ENCODE measurements at regions not wholly inside any gene's neighbourhood (a gene's known extent, or its start where the extent isn't known, plus 50 kb on each side); places are given as distances from the start of the nearest gene placed in this dataset.
"Not testable (repeated sequence)": the region's sequence is repeated elsewhere in the genome, so short reads cannot be mapped to it uniquely, and the experiment has no call there.

DNA sequence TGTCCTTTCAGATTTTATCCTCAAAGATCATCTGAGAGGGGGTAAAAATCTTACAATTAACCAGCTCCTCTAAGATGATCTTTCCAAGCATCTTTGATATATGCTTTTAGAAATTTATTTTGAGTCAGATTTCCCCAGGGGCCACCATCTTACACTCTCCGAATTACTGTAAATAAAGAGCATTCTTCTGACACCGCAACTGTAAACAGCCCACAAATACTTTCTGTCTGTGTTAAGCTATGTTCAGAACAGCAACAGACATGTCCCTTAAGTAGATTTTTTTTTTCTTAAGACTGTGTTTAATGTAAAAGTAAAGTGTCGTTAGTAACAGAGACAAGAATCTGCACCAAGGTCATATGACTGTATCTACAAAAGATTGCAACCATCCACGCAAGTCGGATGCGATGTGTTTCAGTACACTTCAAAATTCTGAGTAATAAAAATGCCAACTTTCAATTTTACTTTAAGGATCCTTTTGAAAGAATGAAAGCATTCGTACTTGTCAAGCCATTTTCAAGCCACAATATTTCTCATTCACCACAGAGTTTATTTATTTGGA lies 159.0 kb upstream of the KCNH8 start:
- intact Hi-C loops (cut with DNase I), result no loop called here
- no peak for DNase-seq (ENCODE audit: low spot score)

DNA sequence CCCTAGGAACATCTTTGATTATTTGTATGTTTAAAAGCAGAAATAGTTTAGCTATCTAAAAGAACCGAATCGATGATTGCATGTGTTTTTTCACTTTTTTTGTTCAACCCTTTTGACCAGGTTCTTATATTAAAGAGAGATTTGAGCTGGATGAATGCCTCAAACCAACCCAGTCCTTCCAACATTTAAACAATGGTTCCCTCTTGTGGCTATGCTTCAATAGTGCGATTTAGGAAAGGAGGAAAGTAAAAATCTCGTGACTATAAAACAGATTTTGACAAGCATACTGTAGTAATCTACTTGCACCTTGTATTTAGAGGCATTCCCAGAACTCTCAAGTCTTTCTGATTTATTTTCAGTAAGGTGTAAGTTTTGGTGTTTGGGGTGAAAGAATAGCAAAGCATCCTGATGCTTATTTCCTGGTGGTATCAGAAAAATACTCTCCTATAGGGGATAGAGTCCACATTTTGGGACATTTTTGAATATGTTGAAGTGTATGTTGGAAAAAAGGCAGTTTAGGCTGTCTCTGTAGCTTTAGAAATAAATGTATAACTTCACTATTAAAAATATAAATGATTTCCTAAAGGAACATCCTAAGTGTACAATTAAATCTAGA lies 159.6 kb upstream of the KCNH8 start:
- intact Hi-C loops (cut with DNase I), result no loop called here
- no peak for DNase-seq (ENCODE audit: low spot score)

DNA sequence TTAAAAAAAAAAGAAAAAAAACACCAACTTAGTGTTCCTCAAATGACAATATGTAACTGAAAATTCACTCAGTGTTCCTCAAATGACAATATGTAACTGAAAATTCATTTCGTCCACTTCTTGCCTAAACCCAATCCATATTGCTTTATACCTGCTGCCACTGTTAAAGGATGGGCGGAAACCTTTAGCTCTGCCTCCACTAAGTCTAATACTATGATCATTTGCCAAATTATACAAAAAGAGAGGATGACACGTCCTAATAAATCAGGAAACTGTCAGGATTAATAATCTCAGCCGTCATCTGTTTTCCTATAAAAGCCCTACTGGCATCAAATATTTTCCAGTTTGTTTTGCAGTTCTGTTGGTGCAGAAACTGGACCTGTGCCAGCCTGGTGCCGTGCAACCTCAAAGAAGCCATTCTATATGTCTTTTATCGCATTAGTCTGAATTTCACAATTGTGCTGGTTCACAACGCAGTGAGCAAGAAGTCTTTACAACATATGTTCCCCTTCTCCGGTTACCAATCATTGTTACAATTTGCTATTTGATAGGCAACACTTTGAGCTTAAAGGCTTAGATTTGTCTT lies 160.4 kb upstream of the KCNH8 start:
- DNase-seq (ENCODE audit: low spot score), result no peak
- intact Hi-C loops (cut with DNase I), result no loop called here

DNA sequence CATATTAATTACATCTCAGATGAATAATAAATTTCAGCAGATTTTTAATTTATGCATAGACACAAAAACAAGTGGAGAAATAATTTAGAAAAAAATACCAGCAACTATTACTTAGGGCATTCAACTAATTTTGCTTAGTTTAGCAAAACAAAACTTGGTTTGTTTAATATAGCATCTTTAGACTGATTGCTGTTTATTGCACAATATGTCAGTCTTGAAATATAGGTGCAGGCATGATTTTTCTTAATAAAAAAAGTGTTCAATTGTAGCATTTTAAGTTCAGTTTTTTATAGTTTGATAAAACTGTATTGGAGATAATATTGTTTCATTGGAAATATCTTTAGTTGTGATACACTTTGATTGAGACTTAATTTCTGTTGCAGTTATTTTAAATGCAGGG lies 161.2 kb upstream of the KCNH8 start:
- no peak for DNase-seq (ENCODE audit: low spot score)
- intact Hi-C loops (cut with DNase I), result no loop called here

DNA sequence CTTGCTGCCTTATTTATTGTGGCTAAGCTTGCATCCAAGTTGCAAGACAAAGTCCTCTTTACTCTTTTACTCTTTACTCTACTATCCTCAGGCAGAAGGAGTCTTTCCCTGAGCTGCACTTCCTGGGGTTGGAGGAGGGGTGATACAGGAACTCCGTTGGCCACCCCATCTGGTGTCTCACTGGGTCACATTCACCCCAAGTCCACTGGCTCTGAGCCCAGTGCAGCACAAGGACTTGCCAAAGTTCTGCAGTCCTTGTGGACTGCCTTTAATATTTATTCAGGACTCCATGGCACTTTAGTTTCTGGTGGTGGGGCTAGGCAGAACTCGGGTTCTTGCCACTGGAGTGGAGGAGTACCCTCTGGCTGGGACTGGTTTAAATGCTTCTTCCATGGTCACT lies 165.4 kb upstream of the KCNH8 start:
- intact Hi-C loops (cut with DNase I), result no loop called here
- no peak for DNase-seq (ENCODE audit: low spot score)

DNA sequence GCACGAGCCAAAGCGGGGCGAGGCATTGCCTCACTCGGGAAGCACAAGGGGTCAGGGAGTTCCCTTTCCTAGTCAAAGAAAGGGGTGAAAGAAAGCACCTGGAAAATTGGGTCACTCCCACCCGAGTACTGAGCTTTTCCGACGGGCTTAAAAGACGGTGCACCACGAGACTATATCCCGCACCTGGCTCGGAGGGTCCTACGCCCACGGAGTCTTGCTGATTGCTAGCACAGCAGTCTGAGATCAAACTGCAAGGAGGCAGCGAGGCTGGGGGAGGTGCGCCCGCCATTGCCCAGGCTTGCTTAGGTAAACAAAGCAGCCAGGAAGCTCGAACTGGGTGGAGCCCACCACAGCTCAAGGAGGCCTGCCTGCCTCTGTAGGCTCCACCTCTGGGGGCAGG lies 172.2 kb upstream of the KCNH8 start:
- intact Hi-C loops (cut with DNase I); DNase-seq (ENCODE audit: low spot score): not testable (repeated sequence)

DNA sequence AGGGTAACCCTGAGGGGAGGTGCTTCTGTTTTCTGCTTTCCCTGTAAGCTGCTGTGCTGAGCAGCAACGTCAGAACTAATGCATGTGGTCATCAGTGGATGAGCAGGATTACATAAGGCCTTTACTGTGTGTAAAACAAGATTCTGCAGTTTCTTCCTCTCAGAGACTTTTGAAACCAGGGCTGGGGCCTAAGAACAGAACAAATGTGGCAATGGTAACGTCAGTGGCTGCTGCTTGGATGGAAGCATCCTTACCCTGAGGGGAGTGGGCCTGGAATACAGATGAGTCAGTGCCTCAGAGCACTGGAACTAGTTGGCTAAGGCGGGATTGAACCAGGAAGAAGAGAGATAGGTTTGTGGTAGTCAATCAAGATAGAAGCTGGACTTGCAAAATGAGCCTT lies 180.2 kb upstream of the KCNH8 start:
- intact Hi-C loops (cut with DNase I), result no loop called here

DNA sequence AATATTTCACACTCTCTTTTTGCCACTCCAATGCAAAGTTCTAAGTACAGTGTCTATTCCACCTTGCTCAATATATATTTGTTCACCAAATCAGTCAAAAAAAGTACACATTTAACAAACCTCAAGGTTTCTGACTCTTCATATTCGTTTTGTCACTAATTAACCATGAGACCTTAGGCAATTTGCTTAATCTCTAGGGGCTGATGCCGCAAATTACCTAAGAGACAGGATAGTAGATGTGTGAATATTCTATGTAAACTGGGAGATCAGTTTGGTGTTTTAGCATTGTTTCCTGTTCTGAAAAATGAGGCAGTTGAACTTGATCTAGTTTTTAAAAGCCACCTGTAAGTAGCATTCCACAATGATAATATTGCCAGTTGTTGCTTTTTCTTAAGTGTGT lies 182.5 kb upstream of the KCNH8 start:
- intact Hi-C loops (cut with DNase I), result no loop called here
- DNase-seq (ENCODE audit: low spot score), result no peak

More for the DNA sequence above, 180.2 kb upstream of the KCNH8 start:
- DNase-seq (ENCODE audit: low spot score), result no peak

DNA sequence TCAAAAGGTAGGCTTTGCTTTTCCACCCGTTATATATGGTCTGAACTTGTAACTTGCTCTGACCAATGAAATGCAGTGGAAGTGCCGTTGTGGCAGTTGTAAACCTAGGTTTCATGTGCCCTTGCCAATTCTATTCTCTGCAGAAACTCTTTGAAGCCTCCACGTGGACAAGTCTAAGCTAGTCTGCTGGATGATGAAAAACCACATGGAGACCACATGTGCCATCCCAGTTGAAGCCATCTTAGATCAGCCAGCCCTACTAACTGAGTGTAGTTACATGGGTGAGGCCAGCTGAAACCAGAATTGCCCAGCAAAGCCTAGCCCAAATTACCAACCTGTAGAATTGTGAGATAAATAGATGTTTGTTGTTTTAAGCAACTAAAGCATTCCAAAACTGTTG lies 183.7 kb upstream of the KCNH8 start:
- DNase-seq (ENCODE audit: low spot score), result no peak
- intact Hi-C loops (cut with DNase I), result no loop called here

DNA sequence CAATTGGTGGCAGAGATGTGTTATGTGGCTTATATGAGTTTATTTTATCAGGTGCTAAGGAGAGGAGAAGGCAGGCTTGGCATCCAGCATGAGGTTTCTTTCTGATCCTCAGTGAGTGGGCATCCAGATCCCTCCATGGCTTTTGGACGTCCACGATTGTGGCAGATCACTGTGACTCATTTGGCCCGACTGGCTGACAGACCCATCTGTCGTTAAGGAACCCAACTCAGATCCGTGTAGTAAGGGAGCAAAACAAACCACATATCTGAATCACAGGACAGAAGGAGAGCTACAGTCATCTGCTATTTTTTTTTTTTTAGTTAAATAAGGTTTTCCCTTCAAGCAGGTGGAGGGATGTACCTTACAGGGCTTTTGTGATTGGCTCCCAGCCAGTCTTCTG lies 197.0 kb upstream of the KCNH8 start:
- DNase-seq (ENCODE audit: low spot score), result no peak
- intact Hi-C loops (cut with DNase I), result no loop called here

DNA sequence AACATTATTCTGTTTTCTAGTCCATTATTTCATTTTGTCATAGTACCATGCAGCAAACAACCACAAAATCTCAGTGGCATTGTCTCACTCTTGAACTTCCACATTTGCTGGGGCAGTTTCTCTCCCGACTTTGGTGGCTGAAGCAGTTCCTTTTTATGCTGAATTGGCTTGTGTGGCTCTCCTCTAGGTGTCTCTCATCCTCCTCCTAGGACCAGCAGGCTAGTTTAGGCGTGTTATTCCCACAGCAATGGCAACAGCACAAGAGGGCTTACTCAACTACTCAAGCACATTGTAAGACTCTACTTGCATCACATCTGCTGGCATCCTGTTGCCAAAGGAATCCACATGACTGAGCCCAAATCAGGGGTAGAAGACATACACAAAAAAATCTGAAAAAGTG lies 201.8 kb upstream of the KCNH8 start:
- intact Hi-C loops (cut with DNase I), result no loop called here
- no peak for DNase-seq (ENCODE audit: low spot score)

DNA sequence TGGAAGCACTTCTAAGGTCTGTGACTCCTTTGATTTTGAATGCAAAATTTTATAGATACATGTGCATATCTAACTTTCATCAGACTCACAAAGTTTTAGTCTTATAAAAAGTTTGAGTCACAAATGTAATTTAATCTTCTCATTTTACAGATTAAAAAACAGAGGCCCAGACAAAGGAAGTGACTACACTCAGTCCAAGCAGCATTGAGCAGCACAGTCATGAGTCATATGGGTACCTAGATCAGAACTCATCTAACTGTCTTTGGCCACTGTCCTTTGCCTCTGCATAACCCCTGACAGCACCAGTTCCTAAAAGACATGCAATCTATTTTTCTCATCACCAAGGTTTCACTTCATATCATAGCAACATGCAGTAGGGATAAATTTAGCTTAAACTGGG lies 210.7 kb upstream of the KCNH8 start:
- intact Hi-C loops (cut with DNase I), result no loop called here
- DNase-seq (ENCODE audit: low spot score), result no peak

DNA sequence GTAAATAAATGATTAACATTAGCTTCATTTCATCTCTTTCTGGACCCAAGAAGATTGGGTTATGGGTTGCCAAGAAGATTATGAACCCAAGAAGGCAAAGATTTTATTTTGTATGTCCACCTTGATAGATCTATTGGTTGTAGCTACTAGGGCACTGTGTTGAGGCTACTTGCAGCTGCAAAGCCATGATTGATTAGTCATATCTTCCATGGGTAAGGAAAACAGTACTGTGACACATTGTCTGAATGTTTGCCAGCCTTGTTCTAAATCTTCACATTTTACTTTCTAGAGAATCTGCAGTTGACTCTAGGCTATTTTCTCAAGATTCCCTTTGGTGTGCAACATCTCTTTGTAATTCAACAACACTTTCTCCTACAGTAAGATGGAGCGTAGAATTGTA lies 229.2 kb upstream of the KCNH8 start:
- no peak for DNase-seq (ENCODE audit: low spot score)
- intact Hi-C loops (cut with DNase I), result no loop called here

DNA sequence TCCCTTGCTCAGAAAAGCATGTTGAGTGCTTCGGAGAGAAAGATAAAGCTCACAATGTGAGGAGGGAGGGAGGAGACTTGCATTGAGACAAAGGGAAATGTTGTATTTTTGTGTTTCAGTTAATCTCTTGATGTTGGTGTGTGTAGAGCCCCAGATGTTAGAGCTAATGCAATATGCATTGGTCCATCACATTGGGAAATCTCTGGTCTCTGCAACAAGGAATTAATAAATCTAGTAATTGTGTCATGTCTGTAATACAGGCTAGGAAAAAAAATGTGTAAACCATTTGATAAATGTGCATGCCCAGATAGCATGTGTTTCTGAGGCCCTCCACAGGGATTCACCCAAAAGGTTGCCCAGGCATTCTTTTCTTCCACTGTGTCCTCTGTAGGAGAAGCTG lies 230.4 kb upstream of the KCNH8 start:
- intact Hi-C loops (cut with DNase I), result no loop called here
- DNase-seq (ENCODE audit: low spot score), result no peak

DNA sequence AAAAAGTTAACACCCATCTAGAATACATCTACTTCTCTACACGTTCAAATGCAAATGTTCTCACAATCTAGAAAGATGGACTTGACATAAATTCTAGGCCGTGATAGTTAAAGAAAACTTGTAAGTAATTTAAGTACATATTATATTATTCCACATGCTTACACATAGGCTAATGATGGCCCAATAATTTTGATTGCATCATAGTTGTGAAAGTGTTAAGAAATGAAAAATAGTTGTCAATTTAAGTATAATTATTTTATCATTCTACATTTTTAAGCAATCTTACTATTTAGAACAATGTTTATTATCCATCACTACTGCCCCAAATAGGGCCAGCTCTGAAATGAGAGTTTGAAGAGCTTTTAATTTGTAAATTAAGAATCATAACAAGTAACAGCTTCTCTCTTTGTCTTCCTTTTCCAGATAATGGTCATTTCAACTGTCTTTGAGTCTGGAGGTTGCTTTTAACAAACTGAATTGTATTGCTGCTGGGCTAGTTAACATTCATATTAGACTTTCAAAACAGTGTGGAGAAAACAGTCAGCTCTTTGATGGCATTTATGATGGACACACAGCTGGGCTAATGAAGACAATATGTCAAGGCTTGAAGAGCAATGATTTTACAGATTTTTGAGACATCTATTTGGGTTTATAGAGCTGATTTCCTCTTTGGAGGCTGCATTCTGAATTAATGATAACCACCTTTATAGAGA lies 246.1 kb upstream of the KCNH8 start:
- no peak for DNase-seq (ENCODE audit: low spot score)
- intact Hi-C loops (cut with DNase I), result no loop called here

DNA sequence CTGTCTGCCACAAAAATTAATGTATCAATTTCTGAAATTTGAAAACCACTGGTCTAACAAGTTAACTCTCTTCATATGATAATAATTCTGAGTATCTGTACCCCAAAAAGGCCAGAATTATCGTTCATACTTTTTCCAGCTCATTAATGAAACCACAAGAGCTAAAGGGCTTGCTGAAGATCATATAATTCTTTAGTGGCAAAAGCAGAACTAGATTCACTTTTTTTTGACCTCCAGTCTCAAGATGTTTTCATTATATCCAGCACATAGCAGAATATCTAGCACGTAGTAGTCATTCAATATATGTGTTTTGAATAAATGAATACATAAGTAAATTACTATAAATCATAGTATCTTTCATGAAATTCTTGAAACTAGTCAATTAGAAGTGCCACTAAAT lies 246.7 kb upstream of the KCNH8 start:
- DNase-seq (ENCODE audit: low spot score), result no peak
- intact Hi-C loops (cut with DNase I), result no loop called here

DNA sequence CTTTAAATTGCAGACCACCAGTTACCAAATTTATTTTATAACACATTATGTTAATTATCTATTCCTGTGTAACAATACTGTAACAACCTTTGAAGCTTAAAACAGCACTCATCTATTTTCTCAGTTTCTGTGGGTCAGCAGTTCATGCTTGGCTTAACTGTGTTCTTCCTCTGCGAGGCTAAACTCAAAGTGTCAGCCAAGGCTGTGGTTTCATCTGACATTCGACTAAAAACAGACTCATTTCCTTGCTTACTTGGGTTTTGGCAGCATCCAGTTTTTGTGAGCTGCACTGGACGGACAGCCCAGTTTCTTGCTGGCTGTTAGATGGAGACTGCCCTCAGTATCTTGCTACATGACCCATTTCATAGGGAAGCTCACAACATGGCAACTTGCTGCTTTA lies 247.3 kb upstream of the KCNH8 start:
- intact Hi-C loops (cut with DNase I), result no loop called here
- DNase-seq (ENCODE audit: low spot score), result no peak

DNA sequence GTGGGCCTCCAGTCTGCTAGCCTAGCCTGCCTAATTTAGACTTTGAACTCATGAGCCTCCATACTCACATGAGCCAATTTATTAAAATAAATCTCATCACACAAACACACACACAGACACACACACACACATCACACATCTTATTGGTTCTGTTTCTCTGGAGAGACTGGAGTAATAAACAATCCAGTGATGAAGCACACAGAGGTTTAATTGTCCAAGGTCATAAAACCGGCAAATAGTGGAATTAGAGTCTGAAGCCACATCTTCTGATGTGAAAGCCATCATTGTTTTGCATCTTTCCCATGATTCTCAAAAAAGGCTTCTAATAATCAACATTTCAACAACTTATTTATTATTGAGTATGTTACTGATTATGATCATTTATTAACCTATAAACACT lies 249.4 kb upstream of the KCNH8 start:
- DNase-seq (ENCODE audit: low spot score), result no peak
- intact Hi-C loops (cut with DNase I), result no loop called here

DNA sequence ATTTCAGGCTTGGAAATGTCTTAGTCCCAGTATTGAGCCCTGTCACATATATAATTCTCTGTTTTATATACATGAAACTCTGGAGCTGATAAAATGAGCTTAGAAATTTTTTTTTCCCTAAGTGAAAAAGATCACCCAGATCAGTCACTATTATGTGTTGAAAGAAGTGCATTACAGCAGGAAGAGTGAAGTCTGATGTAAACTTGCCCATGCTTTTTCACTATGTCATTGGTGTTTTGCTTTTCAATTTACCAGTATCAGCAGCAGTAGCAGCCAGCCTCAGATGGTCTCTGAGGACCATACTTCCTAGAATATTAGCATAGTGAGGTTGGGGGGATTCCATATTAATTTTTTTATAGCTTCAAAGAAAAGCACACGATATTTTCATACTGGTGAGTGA lies 255.6 kb upstream of the KCNH8 start:
- DNase-seq (ENCODE audit: low spot score), result no peak
- intact Hi-C loops (cut with DNase I), result no loop called here

DNA sequence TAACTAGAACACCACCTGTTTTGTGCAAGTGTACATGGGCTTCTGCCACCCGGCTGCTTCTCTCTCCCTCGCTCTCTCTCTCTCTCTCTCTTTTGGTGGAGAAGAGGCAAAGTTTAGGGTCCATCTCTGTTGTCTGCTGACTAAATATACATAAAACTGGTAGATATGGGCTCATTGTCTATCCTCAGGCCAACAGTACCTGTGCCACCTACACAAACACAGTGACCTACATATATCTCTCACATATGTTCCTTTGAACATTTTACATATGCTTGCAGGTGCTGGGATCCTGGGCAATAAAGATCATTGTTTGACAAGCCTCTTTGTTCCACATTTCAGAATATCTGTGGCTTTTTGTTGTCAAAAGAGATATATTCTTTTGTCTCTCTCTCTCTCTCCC lies 256.3 kb upstream of the KCNH8 start:
- intact Hi-C loops (cut with DNase I), result no loop called here
- no peak for DNase-seq (ENCODE audit: low spot score)

DNA sequence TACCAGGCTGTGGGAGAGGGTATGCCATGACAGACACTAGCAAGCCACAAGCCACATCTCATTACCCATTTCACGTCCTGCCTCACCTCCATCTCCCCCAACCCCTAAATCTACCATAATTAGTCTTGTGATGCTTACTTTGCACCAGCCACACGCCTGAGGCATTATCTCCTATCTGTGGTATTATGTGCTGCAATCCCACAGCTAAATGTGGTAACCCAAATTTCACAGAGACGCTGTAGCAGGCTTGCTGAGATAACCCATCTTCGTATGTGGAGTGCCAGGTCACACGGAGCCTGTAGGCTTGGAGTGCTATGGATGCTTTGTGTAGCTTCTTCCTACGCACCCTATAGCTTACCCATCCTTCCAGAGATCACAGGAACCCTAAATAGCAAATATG lies 256.7 kb upstream of the KCNH8 start:
- intact Hi-C loops (cut with DNase I), result no loop called here
- peak; percentile 28 for DNase-seq (ENCODE audit: low spot score)
